Breast epithelium (tissue), 4 donors: ENCODE measurements at regions not wholly inside any gene's neighbourhood (a gene's known extent, or its start where the extent isn't known, plus 50 kb on each side); places are given as distances from the start of the nearest gene placed in this dataset.

ENCODE experiments used
- DNase-seq, 2 donors: peaks; one replicate each; pipeline ENCODE4 v3.0.0-alpha.2; 2019; ENCODE audit warnings: low spot score in 2 of 2
- H3K27ac ChIP-seq, 2 donors: fragments of 200-600 bp; sonication (generic) in 1 of 2; one replicate each; pipeline ENCODE4 v1.5.1; 2016 to 2019; ENCODE audit warnings: mild to moderate bottlenecking in 1 of 2
- H3K27me3 ChIP-seq, 2 donors: fragments of 200-600 bp; sonication (generic) in 1 of 2; one replicate each; pipeline versions ENCODE4 v1.5.1 to v1.6.0; 2017 to 2019; ENCODE audit warnings: control low read depth in 1 of 2, mild to moderate bottlenecking in 1 of 2
- H3K36me3 ChIP-seq: fragments of 200-600 bp; one replicate; pipeline ENCODE4 v1.5.1; 2019
- H3K4me1 ChIP-seq, 2 donors: fragments of 200-600 bp; sonication (generic); one replicate each; pipeline ENCODE4 v1.5.1; 2016 to 2019; ENCODE audit warnings: control low read depth in 1 of 2
- H3K4me3 ChIP-seq, 3 donors: fragments of 200-600 bp; sonication (generic); 1 replicate in 2 of 3; 2 replicates in 1 of 3; pipeline ENCODE4 v1.5.1; 2016 to 2019; ENCODE audit warnings: mild to moderate bottlenecking in 3 of 3, moderate library complexity in 2 of 3
- H3K9me3 ChIP-seq, 2 donors: fragments of 200-600 bp; sonication (generic) in 1 of 2; one replicate each; pipeline ENCODE4 v1.5.1; 2016 to 2019; ENCODE audit warnings: control low read depth in 1 of 2
- CTCF ChIP-seq, 3 donors: fragments of 450-650 bp; IDR thresholded peaks; one replicate each; pipeline ENCODE4 v1.5.1; 2016 to 2017; ENCODE audit warnings: antibody characterized with exemption in 3 of 3, mild to moderate bottlenecking in 3 of 3, moderate library complexity in 3 of 3
- POLR2A ChIP-seq: fragments of 450-650 bp; IDR thresholded peaks from one replicate; pipeline ENCODE4 v1.6.1; 2016; ENCODE audit warnings: antibody characterized with exemption, mild to moderate bottlenecking, moderate library complexity
- POLR2AphosphoS5 ChIP-seq, 3 donors: sonication (generic); formaldehyde crosslinking; IDR thresholded peaks; one replicate each; pipeline ENCODE4 v1.6.1; 2017; ENCODE audit warnings: antibody characterized with exemption in 3 of 3
- intact Hi-C: fragments of 100-400 bp; cut with DNase I; formaldehyde crosslinking; loops from one replicate; pipeline ENCODE4 v1.15.1; 2023; ENCODE audit warnings: low total_unique reads

- H3K27me3 ChIP-seq = no peaks in the 10 kb centered on the region
- H3K4me3 ChIP-seq = no peak overlapping the region
- H3K9me3 ChIP-seq = no peaks in the 10 kb centered on the region
- no peaks in the 10 kb centered on the region for H3K4me1 ChIP-seq
- TF ChIP-seq POLR2AphosphoS5 (IDR thresholded peaks at IDR 0.05) (no peak), CTCF (IDR thresholded peaks at IDR 0.05) (no peak), POLR2A (no peak)
- DNase-seq = no peak
- no peaks in the 10 kb centered on the region for H3K36me3 ChIP-seq
- intact Hi-C loops = no loop called here
- H3K27ac ChIP-seq = no peak overlapping the region
Measured at GRCh38 chr1:115495111-115495510, 146.7 kb upstream of the VANGL1 start.

- no peaks in the 10 kb centered on the region for H3K36me3 ChIP-seq
- no peak for DNase-seq
- no peak for TF ChIP-seq POLR2A
- H3K27ac ChIP-seq = no peak overlapping the region
- H3K9me3 ChIP-seq = no peaks in the 10 kb centered on the region
- intact Hi-C loops = no loop called here
- no peaks in the 10 kb centered on the region for H3K27me3 ChIP-seq
- H3K4me1 ChIP-seq = no peaks in the 10 kb centered on the region
- no peak overlapping the region for H3K4me3 ChIP-seq
Measured at GRCh38 chr1:115493834-115494233, 147.9 kb upstream of the VANGL1 start.

GRCh38 chr1:115492880-115493279, 148.9 kb upstream of the VANGL1 start:
- intact Hi-C loops = no loop called here
- Histone ChIP-seq H3K4me3 (no peak overlapping the region), H3K9me3 (no peaks in the 10 kb centered on the region), H3K27ac (no peak overlapping the region), H3K27me3 (no peaks in the 10 kb centered on the region), H3K4me1 (no peaks in the 10 kb centered on the region), H3K36me3 (no peaks in the 10 kb centered on the region)
- TF ChIP-seq POLR2AphosphoS5 (IDR thresholded peaks at IDR 0.05) = no peak
- no peak for TF ChIP-seq CTCF (IDR thresholded peaks at IDR 0.05)
- no peak for TF ChIP-seq POLR2A
- DNase-seq = no peak

GRCh38 chr1:115492019-115492595, 149.7 kb upstream of the VANGL1 start:
- no peak overlapping the region for H3K4me3 ChIP-seq
- no peak for DNase-seq
- intact Hi-C loops = no loop called here
- no peaks in the 10 kb centered on the region for H3K36me3 ChIP-seq
- no peak for TF ChIP-seq POLR2AphosphoS5 (IDR thresholded peaks at IDR 0.05)
- no peak for TF ChIP-seq CTCF (IDR thresholded peaks at IDR 0.05)
- TF ChIP-seq POLR2A = no peak
- no peaks in the 10 kb centered on the region for H3K27me3 ChIP-seq
- no peaks in the 10 kb centered on the region for H3K4me1 ChIP-seq
- no peaks in the 10 kb centered on the region for H3K9me3 ChIP-seq
- H3K27ac ChIP-seq = no peak overlapping the region

GRCh38 chr1:115491298-115492018, 150.3 kb upstream of the VANGL1 start:
- Histone ChIP-seq H3K4me3 (no peak overlapping the region), H3K36me3 (no peaks in the 10 kb centered on the region), H3K27me3 (no peaks in the 10 kb centered on the region), H3K9me3 (no peaks in the 10 kb centered on the region), H3K4me1 (no peaks in the 10 kb centered on the region), H3K27ac (no peak overlapping the region)
- intact Hi-C loops = loop anchor here (2.0 kb wide), 1 partner anchor 39 kb away; no protein-coding TSS in a partner anchor
- DNase-seq = no peak
- no peak for TF ChIP-seq POLR2AphosphoS5 (IDR thresholded peaks at IDR 0.05)
- TF ChIP-seq POLR2A = no peak
- TF ChIP-seq CTCF (IDR thresholded peaks at IDR 0.05) = no peak
